Coronary artery (tissue), 2 donors: ENCODE measurements at regions not wholly inside any gene's neighbourhood (a gene's known extent, or its start where the extent isn't known, plus 50 kb on each side); places are given as distances from the start of the nearest gene placed in this dataset.

Source experiments
- DNase-seq: peaks from one replicate; pipeline ENCODE4 v3.0.0-alpha.2; 2017; ENCODE audit warnings: low spot score
- H3K27ac ChIP-seq, 2 donors: fragments of 200-600 bp; sonication (generic); one replicate each; pipeline ENCODE4 v1.5.1; 2016 to 2019
- H3K4me3 ChIP-seq: fragments of 200-600 bp; sonication (generic); 2 replicates; pipeline ENCODE4 v1.5.1; 2016; ENCODE audit warnings: mild to moderate bottlenecking, moderate library complexity
- CTCF ChIP-seq: fragments of 200-600 bp; sonication (generic); IDR thresholded peaks from one replicate; pipeline ENCODE4 v1.5.1; 2019; ENCODE audit warnings: antibody characterized with exemption

- H3K4me3 ChIP-seq: no peak overlapping the region
- TF ChIP-seq CTCF: no peak
- H3K27ac ChIP-seq: no peak overlapping the region
- DNase-seq: no peak
Measured at GRCh38 chr3:40829876-40830275, 305.1 kb downstream of the ZNF621 start.

GRCh38 chr3:40837300-40837699 lies 312.5 kb downstream of the ZNF621 start:
- no peak overlapping the region for H3K4me3 ChIP-seq
- no peak for DNase-seq
- TF ChIP-seq CTCF: no peak
- H3K27ac ChIP-seq: no peak overlapping the region

GRCh38 chr3:40841131-40841530 lies 316.4 kb downstream of the ZNF621 start:
- TF ChIP-seq CTCF: no peak
- no peak for DNase-seq
- Histone ChIP-seq H3K27ac (no peak overlapping the region), H3K4me3 (no peak overlapping the region)

GRCh38 chr3:40841570-40842109 lies 316.9 kb downstream of the ZNF621 start:
- no peak overlapping the region for H3K4me3 ChIP-seq
- no peak for DNase-seq
- TF ChIP-seq CTCF: no peak
- H3K27ac ChIP-seq: no peak overlapping the region

- no peak overlapping the region for H3K27ac ChIP-seq
- no peak overlapping the region for H3K4me3 ChIP-seq
- DNase-seq: no peak
- no peak for TF ChIP-seq CTCF
Measured at GRCh38 chr3:40842714-40843113, 318.0 kb downstream of the ZNF621 start.

- no peak for DNase-seq
- Histone ChIP-seq H3K27ac (no peak overlapping the region), H3K4me3 (no peak overlapping the region)
- TF ChIP-seq CTCF: no peak
Measured at GRCh38 chr3:40843208-40843624, 318.5 kb downstream of the ZNF621 start.

GRCh38 chr3:40843851-40844548 lies 319.2 kb downstream of the ZNF621 start:
- H3K4me3 ChIP-seq: no peak overlapping the region
- no peak for TF ChIP-seq CTCF
- DNase-seq: no peak
- no peak overlapping the region for H3K27ac ChIP-seq
